GM13977 (cell line): ENCODE measurements at regions not wholly inside any gene's neighbourhood (a gene's known extent, or its start where the extent isn't known, plus 50 kb on each side); places are given as distances from the start of the nearest gene placed in this dataset.

Source experiments
- DNase-seq: peaks from one replicate; pipeline ENCODE4 v3.0.0; 2012; ENCODE audit warnings: low spot score
- in situ Hi-C: fragments of 300-500 bp; cut with MboI; formaldehyde crosslinking; loops from one replicate; pipeline ENCODE4 v1.12.0; 2022; ENCODE audit warnings: low sequenced_read_pairs, low pct_unique_long_range_greater_than_20kb, mixed read lengths, inconsistent platforms; ENCODE audit not compliant: unreplicated experiment
- TF ChIP-seq, protein P1 (sequence below): IDR thresholded peaks from 2 replicates; pipeline ENCODE4 v1.5.1; 2012; ENCODE audit warnings: mild to moderate bottlenecking, control low read depth; ENCODE audit not compliant: insufficient read depth; ENCODE audit errors: extremely low read depth, missing control alignments

GRCh38 chr1:87225171-87225570 lies 103.5 kb upstream of the LMO4 start:
- DNase-seq: no peak
- TF ChIP-seq, protein P1, sequence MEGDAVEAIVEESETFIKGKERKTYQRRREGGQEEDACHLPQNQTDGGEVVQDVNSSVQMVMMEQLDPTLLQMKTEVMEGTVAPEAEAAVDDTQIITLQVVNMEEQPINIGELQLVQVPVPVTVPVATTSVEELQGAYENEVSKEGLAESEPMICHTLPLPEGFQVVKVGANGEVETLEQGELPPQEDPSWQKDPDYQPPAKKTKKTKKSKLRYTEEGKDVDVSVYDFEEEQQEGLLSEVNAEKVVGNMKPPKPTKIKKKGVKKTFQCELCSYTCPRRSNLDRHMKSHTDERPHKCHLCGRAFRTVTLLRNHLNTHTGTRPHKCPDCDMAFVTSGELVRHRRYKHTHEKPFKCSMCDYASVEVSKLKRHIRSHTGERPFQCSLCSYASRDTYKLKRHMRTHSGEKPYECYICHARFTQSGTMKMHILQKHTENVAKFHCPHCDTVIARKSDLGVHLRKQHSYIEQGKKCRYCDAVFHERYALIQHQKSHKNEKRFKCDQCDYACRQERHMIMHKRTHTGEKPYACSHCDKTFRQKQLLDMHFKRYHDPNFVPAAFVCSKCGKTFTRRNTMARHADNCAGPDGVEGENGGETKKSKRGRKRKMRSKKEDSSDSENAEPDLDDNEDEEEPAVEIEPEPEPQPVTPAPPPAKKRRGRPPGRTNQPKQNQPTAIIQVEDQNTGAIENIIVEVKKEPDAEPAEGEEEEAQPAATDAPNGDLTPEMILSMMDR: no peak
- in situ Hi-C loops: no loop called here

DNA sequence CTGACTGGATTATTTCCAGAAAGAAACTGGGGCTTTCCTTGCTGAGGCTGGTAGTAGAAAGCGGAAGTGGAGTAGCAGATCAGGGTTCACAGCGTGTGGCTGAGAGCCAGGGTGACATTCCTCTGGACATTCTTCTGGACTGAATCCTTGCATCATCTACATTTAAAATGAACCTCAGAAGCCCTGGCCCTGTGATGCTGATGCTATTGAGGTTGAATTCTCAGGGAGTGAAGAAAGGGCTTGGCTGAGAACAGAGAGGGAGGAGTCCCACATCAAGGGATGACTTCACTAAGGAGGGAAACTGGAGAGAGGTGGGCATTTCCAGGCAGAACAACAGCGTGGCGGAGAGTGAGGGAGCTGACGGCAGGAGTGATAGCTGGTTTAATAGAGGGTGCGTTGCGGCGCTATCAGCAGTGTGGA lies 102.3 kb upstream of the LMO4 start:
- no peak for DNase-seq
- TF ChIP-seq, protein P1: no peak
- in situ Hi-C loops: no loop called here

DNA sequence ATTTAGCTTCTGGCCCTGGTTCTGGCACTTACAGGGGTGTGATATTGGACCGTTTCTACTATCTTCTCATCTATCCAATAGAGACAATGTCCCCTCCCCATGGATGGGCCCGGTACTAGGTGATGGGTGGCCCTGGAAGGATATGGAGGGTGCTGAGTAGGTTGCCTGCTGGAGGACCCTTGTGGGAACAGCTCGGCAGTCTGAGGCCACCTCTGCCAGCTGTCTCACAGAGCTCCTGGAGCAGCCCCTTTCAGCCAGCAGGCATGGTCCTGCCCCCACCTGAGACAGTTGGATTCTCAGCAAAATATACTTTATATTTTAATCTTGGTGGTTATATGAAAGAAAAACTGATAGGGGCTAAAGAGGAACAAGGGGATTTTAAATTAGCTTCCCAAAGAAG lies 101.0 kb upstream of the LMO4 start:
- TF ChIP-seq, protein P1: no peak
- in situ Hi-C loops: no loop called here
- no peak for DNase-seq

- in situ Hi-C loops: no loop called here
- DNase-seq: no peak
- TF ChIP-seq, protein P1: no peak
These were observed 98.2 kb upstream of the LMO4 start for GRCh38 chr1:87230501-87230900.

- TF ChIP-seq, protein P1: no peak
- in situ Hi-C loops: no loop called here
- no peak for DNase-seq
These were observed 96.8 kb upstream of the LMO4 start for GRCh38 chr1:87231703-87232367.

- DNase-seq: no peak
- TF ChIP-seq, protein P1: no peak
- in situ Hi-C loops: no loop called here
These were observed 92.1 kb upstream of the LMO4 start for GRCh38 chr1:87236585-87236984.
